ENCODE measurements at regions not wholly inside any gene's neighbourhood (a gene's known extent, or its start where the extent isn't known, plus 50 kb on each side); places are given as distances from the start of the nearest gene placed in this dataset.

GRCh38 chr2:147231607-147232006 lies 613.2 kb upstream of the ACVR2A start:
- CTCF ChIA-PET: no interaction called here
- intact Hi-C loops (cut with micrococcal nuclease): no loop called here
- H3K27ac Mint-ChIP-seq: no peak overlapping the region
- H3K27me3 Mint-ChIP-seq: no peaks in the 10 kb centered on the region
- POLR2A ChIA-PET: no interaction called here
- H3K36me3 Mint-ChIP-seq (ENCODE audit: low read depth): no peaks in the 10 kb centered on the region
- no peaks in the 10 kb centered on the region for H3K9me3 Mint-ChIP-seq
- ATAC-seq (ENCODE audit: low read depth) (no peak), DNase-seq (no peak)
- H3K4me3 Mint-ChIP-seq: no peak overlapping the region
- H3K4me1 Mint-ChIP-seq: no peaks in the 10 kb centered on the region
- TF ChIP-seq CTCF (IDR thresholded peaks at IDR 0.05): no peak

DNA sequence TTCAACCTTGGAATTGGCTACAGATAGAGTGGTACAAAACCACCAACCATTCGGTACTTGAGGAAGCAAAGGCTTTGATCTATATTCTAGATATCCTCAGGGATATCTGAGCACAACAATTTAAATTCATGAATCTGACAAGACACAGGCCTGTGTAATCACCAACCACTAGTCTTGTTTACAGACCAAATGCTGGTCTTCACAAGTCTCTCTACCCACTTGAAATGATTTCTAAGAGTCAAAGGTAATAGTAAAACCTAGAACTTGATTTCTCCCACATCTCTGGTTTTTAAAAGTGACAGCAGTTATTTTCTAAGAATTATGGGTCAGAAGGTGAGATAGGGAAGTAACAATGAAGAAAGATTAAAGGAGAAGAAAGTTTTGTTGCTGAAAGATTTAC lies 613.7 kb upstream of the ACVR2A start:
- Mint-ChIP-seq H3K27ac (no peak overlapping the region), H3K9me3 (no peaks in the 10 kb centered on the region), H3K27me3 (no peaks in the 10 kb centered on the region), H3K4me3 (no peak overlapping the region), H3K4me1 (no peaks in the 10 kb centered on the region), H3K36me3 (ENCODE audit: low read depth) (no peaks in the 10 kb centered on the region)
- intact Hi-C loops (cut with micrococcal nuclease): no loop called here
- no peak for TF ChIP-seq CTCF (IDR thresholded peaks at IDR 0.05)
- ATAC-seq (ENCODE audit: low read depth) (no peak), DNase-seq (no peak)
- ChIA-PET CTCF (no interaction called here), POLR2A (no interaction called here)

GRCh38 chr2:147227313-147227712 lies 617.5 kb upstream of the ACVR2A start:
- Mint-ChIP-seq H3K27ac (no peak overlapping the region), H3K9me3 (no peaks in the 10 kb centered on the region), H3K4me1 (no peaks in the 10 kb centered on the region), H3K36me3 (ENCODE audit: low read depth) (no peaks in the 10 kb centered on the region), H3K27me3 (no peaks in the 10 kb centered on the region), H3K4me3 (no peak overlapping the region)
- ATAC-seq (ENCODE audit: low read depth) (no peak), DNase-seq (no peak)
- intact Hi-C loops (cut with micrococcal nuclease): no loop called here
- no peak for TF ChIP-seq CTCF (IDR thresholded peaks at IDR 0.05)
- ChIA-PET POLR2A (no interaction called here), CTCF (no interaction called here)

- no peak for ATAC-seq (ENCODE audit: low read depth)
- CTCF ChIA-PET: no interaction called here
These were observed 620.8 kb upstream of the ACVR2A start for GRCh38 chr2:147224070-147224469.

GRCh38 chr2:147223553-147224060 lies 621.2 kb upstream of the ACVR2A start:
- DNase-seq: no peak
- no peak for ATAC-seq (ENCODE audit: low read depth)
- no peak overlapping the region for H3K4me3 Mint-ChIP-seq
- intact Hi-C loops (cut with micrococcal nuclease): no loop called here
- H3K36me3 Mint-ChIP-seq (ENCODE audit: low read depth): no peaks in the 10 kb centered on the region
- no peak for TF ChIP-seq CTCF (IDR thresholded peaks at IDR 0.05)
- ChIA-PET POLR2A (no interaction called here), CTCF (no interaction called here)
- no peaks in the 10 kb centered on the region for H3K27me3 Mint-ChIP-seq
- H3K9me3 Mint-ChIP-seq: peaks cover 5% of the 10 kb centered on the region
- no peak overlapping the region for H3K27ac Mint-ChIP-seq
- H3K4me1 Mint-ChIP-seq: no peaks in the 10 kb centered on the region

More at GRCh38 chr2:147224070-147224469, 620.8 kb upstream of the ACVR2A start:
- DNase-seq: no peak
- no peak overlapping the region for H3K4me3 Mint-ChIP-seq
- H3K9me3 Mint-ChIP-seq: peaks cover 5% of the 10 kb centered on the region
- no peak overlapping the region for H3K27ac Mint-ChIP-seq
- POLR2A ChIA-PET: no interaction called here
- H3K36me3 Mint-ChIP-seq (ENCODE audit: low read depth): no peaks in the 10 kb centered on the region
- no peak for TF ChIP-seq CTCF (IDR thresholded peaks at IDR 0.05)
- intact Hi-C loops (cut with micrococcal nuclease): no loop called here
- no peaks in the 10 kb centered on the region for H3K4me1 Mint-ChIP-seq
- H3K27me3 Mint-ChIP-seq: no peaks in the 10 kb centered on the region
